HEK293 (cell line): ENCODE measurements at regions not wholly inside any gene's neighbourhood (a gene's known extent, or its start where the extent isn't known, plus 50 kb on each side); places are given as distances from the start of the nearest gene placed in this dataset.

Experiments used
- CTCF ChIA-PET: fragments of 350-600 bp; formaldehyde crosslinking; extraction: SDS; loops from one replicate; lab custom pipeline; 2021; ENCODE audit warnings: antibody characterized with exemption; lab: Yijun Ruan, JAX
- POLR2A ChIA-PET: fragments of 300-600 bp; formaldehyde crosslinking; extraction: SDS; loops from one replicate; lab custom pipeline; 2020; ENCODE audit warnings: antibody characterized with exemption, inconsistent platforms; lab: Yijun Ruan, JAX
- H3K27ac ChIP-seq: fragments of 200-500 bp; sonication (Bioruptor generic); 2 replicates; pipeline ENCODE4 v1.5.1; 2014; ENCODE audit warnings: low read depth, low read length, control low read depth, inconsistent platforms; ENCODE audit errors: extremely low read depth
- H3K36me3 ChIP-seq, 2 experiments: fragments of 200-500 bp in 1 of 2; sonication (Bioruptor generic) in 1 of 2; 1 replicate in 1 of 2; 2 replicates in 1 of 2; pipeline ENCODE4 v1.5.1; 2014 to 2017; ENCODE audit warnings: inconsistent platforms in 2 of 2, low read length in 2 of 2; ENCODE audit not compliant: control insufficient read depth in 2 of 2, insufficient read depth in 1 of 2
- H3K4me1 ChIP-seq: fragments of 200-500 bp; sonication (Bioruptor generic); 2 replicates; pipeline ENCODE4 v1.5.1; 2014; ENCODE audit warnings: mild to moderate bottlenecking, low read length, inconsistent platforms; ENCODE audit not compliant: control insufficient read depth, insufficient read depth
- H3K4me3 ChIP-seq: 2 replicates; pipeline ENCODE4 v1.5.1; 2011; ENCODE audit warnings: low read depth, mild to moderate bottlenecking, control low read depth, low read length, moderate library complexity
- H3K9me3 ChIP-seq: fragments of 200-500 bp; sonication (Bioruptor generic); 2 replicates; pipeline ENCODE4 v1.5.1; 2014; ENCODE audit warnings: low read depth, low read length, inconsistent platforms; ENCODE audit not compliant: control insufficient read depth, insufficient read depth
- GFI1B ChIP-seq: fragments of 450-650 bp; formaldehyde crosslinking; IDR thresholded peaks from 2 replicates; pipeline ENCODE4 v1.5.1; 2016; ENCODE audit warnings: missing biosample characterization, missing genetic modification characterization
- PRDM1 ChIP-seq: fragments of 450-650 bp; formaldehyde crosslinking; IDR thresholded peaks from 2 replicates; pipeline ENCODE4; 2016; ENCODE audit warnings: missing biosample characterization, missing genetic modification characterization
- SP2 ChIP-seq: fragments of 450-650 bp; formaldehyde crosslinking; IDR thresholded peaks from 2 replicates; pipeline ENCODE4 v1.5.1; 2016; ENCODE audit warnings: missing biosample characterization, missing genetic modification characterization
- ZBTB21 ChIP-seq: fragments of 450-650 bp; formaldehyde crosslinking; IDR thresholded peaks from 2 replicates; pipeline ENCODE4 v1.5.1; 2017; ENCODE audit warnings: missing biosample characterization, missing genetic modification characterization
- ZNF19 ChIP-seq: fragments of 450-650 bp; formaldehyde crosslinking; IDR thresholded peaks from 2 replicates; pipeline ENCODE4; 2016; ENCODE audit warnings: missing biosample characterization, missing genetic modification characterization, low read depth
- ZNF202 ChIP-seq: fragments of 450-650 bp; formaldehyde crosslinking; IDR thresholded peaks from 2 replicates; pipeline ENCODE4 v1.5.1; 2016; ENCODE audit warnings: missing biosample characterization, missing genetic modification characterization, borderline replicate concordance
- ZNF292 ChIP-seq: fragments of 450-650 bp; formaldehyde crosslinking; IDR thresholded peaks from 2 replicates; pipeline ENCODE4 v1.5.1; 2016; ENCODE audit warnings: low read depth, missing biosample characterization, missing genetic modification characterization, borderline replicate concordance
- ZNF341 ChIP-seq: fragments of 450-650 bp; formaldehyde crosslinking; IDR thresholded peaks from 2 replicates; pipeline ENCODE4; 2016; ENCODE audit warnings: low read depth, missing biosample characterization, missing genetic modification characterization
- ZNF366 ChIP-seq: fragments of 450-650 bp; formaldehyde crosslinking; conservative IDR thresholded peaks from 2 replicates; pipeline ENCODE4 v1.5.1; 2016; ENCODE audit warnings: missing biosample characterization, missing genetic modification characterization
- ZNF37A ChIP-seq: fragments of 450-650 bp; IDR thresholded peaks from 2 replicates; pipeline ENCODE4 v1.5.1; 2018; ENCODE audit warnings: missing biosample characterization, missing genetic modification characterization
- ZNF654 ChIP-seq: fragments of 450-650 bp; formaldehyde crosslinking; IDR thresholded peaks from 2 replicates; pipeline ENCODE4 v1.5.1; 2016; ENCODE audit warnings: low read depth, missing biosample characterization, missing genetic modification characterization
- ZNF701 ChIP-seq: fragments of 450-650 bp; formaldehyde crosslinking; IDR thresholded peaks from 2 replicates; pipeline ENCODE4 v1.5.1; 2016; ENCODE audit warnings: missing biosample characterization, missing genetic modification characterization
- TF ChIP-seq, protein P1 (sequence below): fragments of 450-650 bp; formaldehyde crosslinking; IDR thresholded peaks from 2 replicates; pipeline ENCODE4 v1.5.1; 2017; ENCODE audit warnings: missing biosample characterization, missing genetic modification characterization
- TF ChIP-seq, protein P2 (sequence below): fragments of 450-650 bp; formaldehyde crosslinking; IDR thresholded peaks from 2 replicates; pipeline ENCODE4 v1.5.1; 2016; ENCODE audit warnings: missing biosample characterization, missing genetic modification characterization
- TF ChIP-seq, protein P3 (sequence below): fragments of 450-650 bp; formaldehyde crosslinking; IDR thresholded peaks from 2 replicates; pipeline ENCODE4 v1.5.1; 2016; ENCODE audit warnings: missing biosample characterization, missing genetic modification characterization
- TF ChIP-seq, protein P4 (sequence below): fragments of 450-650 bp; formaldehyde crosslinking; IDR thresholded peaks from 2 replicates; pipeline ENCODE4 v1.5.1; 2017; ENCODE audit warnings: missing biosample characterization, missing genetic modification characterization
- TF ChIP-seq, protein P5 (sequence below): fragments of 450-650 bp; formaldehyde crosslinking; IDR thresholded peaks from 2 replicates; pipeline ENCODE4 v1.5.1; 2017; ENCODE audit warnings: missing biosample characterization, missing genetic modification characterization

DNA sequence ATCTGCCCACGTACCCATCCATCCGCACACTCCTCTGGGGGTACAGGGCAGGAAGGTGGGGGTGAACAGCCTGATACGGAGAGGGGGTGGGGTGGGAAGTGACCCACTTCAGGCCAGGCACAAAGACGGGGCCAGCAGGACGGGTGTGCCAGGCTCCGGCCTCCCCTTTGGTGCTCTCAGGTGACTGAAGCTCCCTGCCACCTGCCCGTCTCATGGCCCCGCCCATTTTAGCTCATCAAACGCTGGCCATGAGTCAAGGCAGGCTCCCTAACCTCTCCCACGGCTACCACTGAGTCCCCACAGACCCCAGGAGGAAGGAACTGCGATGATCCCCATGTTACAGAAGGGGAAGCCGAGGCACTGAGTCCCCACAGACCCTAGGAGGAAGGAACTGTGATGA lies 109.6 kb downstream of the CRYAA start:
- H3K4me3 ChIP-seq, result no peak overlapping the region

More for the DNA sequence above, 109.6 kb downstream of the CRYAA start:
- no peaks in the 10 kb centered on the region for H3K36me3 ChIP-seq
- no peaks in the 10 kb centered on the region for H3K4me1 ChIP-seq
- ChIA-PET POLR2A (no interaction called here), CTCF (no interaction called here)
- H3K27ac ChIP-seq, result no peak overlapping the region
- H3K9me3 ChIP-seq, result no peaks in the 10 kb centered on the region
- TF ChIP-seq, protein P1, sequence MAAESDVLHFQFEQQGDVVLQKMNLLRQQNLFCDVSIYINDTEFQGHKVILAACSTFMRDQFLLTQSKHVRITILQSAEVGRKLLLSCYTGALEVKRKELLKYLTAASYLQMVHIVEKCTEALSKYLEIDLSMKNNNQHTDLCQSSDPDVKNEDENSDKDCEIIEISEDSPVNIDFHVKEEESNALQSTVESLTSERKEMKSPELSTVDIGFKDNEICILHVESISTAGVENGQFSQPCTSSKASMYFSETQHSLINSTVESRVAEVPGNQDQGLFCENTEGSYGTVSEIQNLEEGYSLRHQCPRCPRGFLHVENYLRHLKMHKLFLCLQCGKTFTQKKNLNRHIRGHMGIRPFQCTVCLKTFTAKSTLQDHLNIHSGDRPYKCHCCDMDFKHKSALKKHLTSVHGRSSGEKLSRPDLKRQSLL (tag by site-specific recombination), result no peak
- TF ChIP-seq ZNF202 (no peak), GFI1B (tag by site-specific recombination) (no peak), ZNF654 (tag by site-specific recombination) (no peak), ZBTB21 (tag by site-specific recombination) (no peak), ZNF366 (tag by site-specific recombination) (no peak), PRDM1 (tag by site-specific recombination) (no peak), ZNF37A (no peak), ZNF19 (tag by site-specific recombination) (no peak), ZNF292 (tag by site-specific recombination) (no peak), ZNF701 (no peak), ZNF341 (tag by site-specific recombination) (no peak), SP2 (no peak)
- TF ChIP-seq, protein P2, sequence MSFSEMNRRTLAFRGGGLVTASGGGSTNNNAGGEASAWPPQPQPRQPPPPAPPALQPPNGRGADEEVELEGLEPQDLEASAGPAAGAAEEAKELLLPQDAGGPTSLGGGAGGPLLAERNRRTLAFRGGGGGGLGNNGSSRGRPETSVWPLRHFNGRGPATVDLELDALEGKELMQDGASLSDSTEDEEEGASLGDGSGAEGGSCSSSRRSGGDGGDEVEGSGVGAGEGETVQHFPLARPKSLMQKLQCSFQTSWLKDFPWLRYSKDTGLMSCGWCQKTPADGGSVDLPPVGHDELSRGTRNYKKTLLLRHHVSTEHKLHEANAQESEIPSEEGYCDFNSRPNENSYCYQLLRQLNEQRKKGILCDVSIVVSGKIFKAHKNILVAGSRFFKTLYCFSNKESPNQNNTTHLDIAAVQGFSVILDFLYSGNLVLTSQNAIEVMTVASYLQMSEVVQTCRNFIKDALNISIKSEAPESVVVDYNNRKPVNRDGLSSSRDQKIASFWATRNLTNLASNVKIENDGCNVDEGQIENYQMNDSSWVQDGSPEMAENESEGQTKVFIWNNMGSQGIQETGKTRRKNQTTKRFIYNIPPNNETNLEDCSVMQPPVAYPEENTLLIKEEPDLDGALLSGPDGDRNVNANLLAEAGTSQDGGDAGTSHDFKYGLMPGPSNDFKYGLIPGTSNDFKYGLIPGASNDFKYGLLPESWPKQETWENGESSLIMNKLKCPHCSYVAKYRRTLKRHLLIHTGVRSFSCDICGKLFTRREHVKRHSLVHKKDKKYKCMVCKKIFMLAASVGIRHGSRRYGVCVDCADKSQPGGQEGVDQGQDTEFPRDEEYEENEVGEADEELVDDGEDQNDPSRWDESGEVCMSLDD (tag by site-specific recombination), result no peak
- TF ChIP-seq, protein P3, sequence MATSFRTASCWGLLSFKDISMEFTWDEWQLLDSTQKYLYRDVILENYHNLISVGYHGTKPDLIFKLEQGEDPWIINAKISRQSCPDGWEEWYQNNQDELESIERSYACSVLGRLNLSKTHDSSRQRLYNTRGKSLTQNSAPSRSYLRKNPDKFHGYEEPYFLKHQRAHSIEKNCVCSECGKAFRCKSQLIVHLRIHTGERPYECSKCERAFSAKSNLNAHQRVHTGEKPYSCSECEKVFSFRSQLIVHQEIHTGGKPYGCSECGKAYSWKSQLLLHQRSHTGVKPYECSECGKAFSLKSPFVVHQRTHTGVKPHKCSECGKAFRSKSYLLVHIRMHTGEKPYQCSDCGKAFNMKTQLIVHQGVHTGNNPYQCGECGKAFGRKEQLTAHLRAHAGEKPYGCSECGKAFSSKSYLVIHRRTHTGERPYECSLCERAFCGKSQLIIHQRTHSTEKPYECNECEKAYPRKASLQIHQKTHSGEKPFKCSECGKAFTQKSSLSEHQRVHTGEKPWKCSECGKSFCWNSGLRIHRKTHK (tag by site-specific recombination), result no peak
- TF ChIP-seq, protein P4, sequence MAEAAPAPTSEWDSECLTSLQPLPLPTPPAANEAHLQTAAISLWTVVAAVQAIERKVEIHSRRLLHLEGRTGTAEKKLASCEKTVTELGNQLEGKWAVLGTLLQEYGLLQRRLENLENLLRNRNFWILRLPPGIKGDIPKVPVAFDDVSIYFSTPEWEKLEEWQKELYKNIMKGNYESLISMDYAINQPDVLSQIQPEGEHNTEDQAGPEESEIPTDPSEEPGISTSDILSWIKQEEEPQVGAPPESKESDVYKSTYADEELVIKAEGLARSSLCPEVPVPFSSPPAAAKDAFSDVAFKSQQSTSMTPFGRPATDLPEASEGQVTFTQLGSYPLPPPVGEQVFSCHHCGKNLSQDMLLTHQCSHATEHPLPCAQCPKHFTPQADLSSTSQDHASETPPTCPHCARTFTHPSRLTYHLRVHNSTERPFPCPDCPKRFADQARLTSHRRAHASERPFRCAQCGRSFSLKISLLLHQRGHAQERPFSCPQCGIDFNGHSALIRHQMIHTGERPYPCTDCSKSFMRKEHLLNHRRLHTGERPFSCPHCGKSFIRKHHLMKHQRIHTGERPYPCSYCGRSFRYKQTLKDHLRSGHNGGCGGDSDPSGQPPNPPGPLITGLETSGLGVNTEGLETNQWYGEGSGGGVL, result no peak
- TF ChIP-seq, protein P5, sequence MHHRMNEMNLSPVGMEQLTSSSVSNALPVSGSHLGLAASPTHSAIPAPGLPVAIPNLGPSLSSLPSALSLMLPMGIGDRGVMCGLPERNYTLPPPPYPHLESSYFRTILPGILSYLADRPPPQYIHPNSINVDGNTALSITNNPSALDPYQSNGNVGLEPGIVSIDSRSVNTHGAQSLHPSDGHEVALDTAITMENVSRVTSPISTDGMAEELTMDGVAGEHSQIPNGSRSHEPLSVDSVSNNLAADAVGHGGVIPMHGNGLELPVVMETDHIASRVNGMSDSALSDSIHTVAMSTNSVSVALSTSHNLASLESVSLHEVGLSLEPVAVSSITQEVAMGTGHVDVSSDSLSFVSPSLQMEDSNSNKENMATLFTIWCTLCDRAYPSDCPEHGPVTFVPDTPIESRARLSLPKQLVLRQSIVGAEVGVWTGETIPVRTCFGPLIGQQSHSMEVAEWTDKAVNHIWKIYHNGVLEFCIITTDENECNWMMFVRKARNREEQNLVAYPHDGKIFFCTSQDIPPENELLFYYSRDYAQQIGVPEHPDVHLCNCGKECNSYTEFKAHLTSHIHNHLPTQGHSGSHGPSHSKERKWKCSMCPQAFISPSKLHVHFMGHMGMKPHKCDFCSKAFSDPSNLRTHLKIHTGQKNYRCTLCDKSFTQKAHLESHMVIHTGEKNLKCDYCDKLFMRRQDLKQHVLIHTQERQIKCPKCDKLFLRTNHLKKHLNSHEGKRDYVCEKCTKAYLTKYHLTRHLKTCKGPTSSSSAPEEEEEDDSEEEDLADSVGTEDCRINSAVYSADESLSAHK (tag by site-specific recombination), result no peak
